HG02798 (cell line): ENCODE measurements at regions not wholly inside any gene's neighbourhood (a gene's known extent, or its start where the extent isn't known, plus 50 kb on each side); places are given as distances from the start of the nearest gene placed in this dataset.

ENCODE experiments used
- ATAC-seq: cut with Tn5 transposase; IDR thresholded peaks from one replicate; pipeline ENCODE4 v1.9.1; 2021; ENCODE audit warnings: mild to moderate bottlenecking; ENCODE audit not compliant: unreplicated experiment, poor library complexity

- ATAC-seq, result no peak
Measured at GRCh38 chr4:147052361-147052760, 106.7 kb upstream of the TTC29 start.

- no peak for ATAC-seq
Measured at GRCh38 chr4:147054228-147054872, 108.7 kb upstream of the TTC29 start.

GRCh38 chr4:147056940-147057610 is 111.4 kb upstream of the TTC29 start:
- ATAC-seq, result peak; percentile 48

- peak; percentile 45 for ATAC-seq
Measured at GRCh38 chr4:147057611-147058190, 112.0 kb upstream of the TTC29 start.

GRCh38 chr4:147059064-147059731 is 113.5 kb upstream of the TTC29 start:
- ATAC-seq, result no peak

GRCh38 chr4:147060151-147060931 is 114.7 kb upstream of the TTC29 start:
- ATAC-seq, result no peak

GRCh38 chr4:147064856-147065255 is 119.2 kb upstream of the TTC29 start:
- ATAC-seq, result no peak

GRCh38 chr4:147068564-147068963 is 122.9 kb upstream of the TTC29 start:
- ATAC-seq, result no peak

GRCh38 chr4:147071209-147071740 is 125.6 kb upstream of the TTC29 start:
- ATAC-seq, result no peak

GRCh38 chr4:147076179-147076578 is 130.5 kb upstream of the TTC29 start:
- no peak for ATAC-seq

GRCh38 chr4:147076728-147077127 is 131.1 kb upstream of the TTC29 start:
- no peak for ATAC-seq

GRCh38 chr4:147078362-147078761 is 132.7 kb upstream of the TTC29 start:
- no peak for ATAC-seq

GRCh38 chr4:147078875-147079658 is 133.4 kb upstream of the TTC29 start:
- no peak for ATAC-seq

GRCh38 chr4:147084861-147085260 is 139.2 kb upstream of the TTC29 start:
- ATAC-seq, result no peak

GRCh38 chr4:147085781-147086180 is 140.1 kb upstream of the TTC29 start:
- ATAC-seq, result no peak

GRCh38 chr4:147088146-147088545 is 142.5 kb upstream of the TTC29 start:
- no peak for ATAC-seq

GRCh38 chr4:147090486-147090885 is 144.8 kb upstream of the TTC29 start:
- no peak for ATAC-seq

GRCh38 chr4:147093206-147093605 is 147.5 kb upstream of the TTC29 start:
- ATAC-seq, result no peak

GRCh38 chr4:147094238-147094637 is 148.6 kb upstream of the TTC29 start:
- ATAC-seq, result no peak
